OCI-LY7 (cell line): ENCODE measurements at regions not wholly inside any gene's neighbourhood (a gene's known extent, or its start where the extent isn't known, plus 50 kb on each side); places are given as distances from the start of the nearest gene placed in this dataset.

Source experiments
- CTCF ChIP-seq: fragments of 200-600 bp; sonication (generic); conservative IDR thresholded peaks from 2 replicates; pipeline ENCODE4 v1.5.1; 2014; ENCODE audit warnings: mild to moderate bottlenecking, antibody characterized with exemption, low read length, moderate library complexity, mixed read lengths
- EZH2phosphoT487 ChIP-seq: fragments of 200-600 bp; sonication (generic); IDR thresholded peaks from 2 replicates; pipeline ENCODE4 v1.6.1; 2018; ENCODE audit warnings: low read depth, borderline replicate concordance, mild to moderate bottlenecking, mixed run types, antibody characterized with exemption, low read length, moderate library complexity, mixed read lengths

GRCh38 chr6:163937071-163937470, 522.6 kb downstream of the QKI start:
- TF ChIP-seq CTCF (no peak), EZH2phosphoT487 (no peak)
